ENCODE measurements at regions not wholly inside any gene's neighbourhood (a gene's known extent, or its start where the extent isn't known, plus 50 kb on each side); places are given as distances from the start of the nearest gene placed in this dataset.
A peak's percentile ranks its signal among the peaks of the same experiment; 100 is the strongest.
"Not testable (repeated sequence)": the region's sequence is repeated elsewhere in the genome, so short reads cannot be mapped to it uniquely, and the experiment has no call there.

DNA sequence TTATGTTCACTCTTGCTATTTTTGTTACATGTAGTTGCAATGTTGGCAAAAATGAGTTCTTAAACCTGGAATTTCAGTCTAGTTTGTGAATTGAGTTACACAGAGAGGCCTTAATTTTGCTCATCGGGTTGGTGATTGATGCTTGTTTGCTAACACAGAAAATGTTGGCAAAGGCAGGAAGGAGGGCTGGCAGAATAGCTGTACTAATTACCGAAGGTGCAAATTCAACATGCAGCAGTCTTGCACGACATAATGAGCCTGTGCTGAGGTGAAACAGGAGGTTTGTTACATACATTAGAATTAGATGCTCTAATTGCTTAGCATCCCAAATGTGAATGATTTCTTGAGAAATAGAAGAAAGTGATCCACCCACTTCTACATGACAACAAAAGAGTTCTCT lies 475.0 kb upstream of the TOM1L1 start:
- in situ Hi-C loops (cut with HindIII; ENCODE audit: low pct_unique_long_range_greater_than_20kb, low sequenced_read_pairs) = no loop called here
- no peak for DNase-seq (ENCODE audit: low read depth in 1 of 2, low spot score in 1 of 2)
- TF ChIP-seq JUND (IDR thresholded peaks at IDR 0.05; ENCODE audit: low read depth) = no peak

DNA sequence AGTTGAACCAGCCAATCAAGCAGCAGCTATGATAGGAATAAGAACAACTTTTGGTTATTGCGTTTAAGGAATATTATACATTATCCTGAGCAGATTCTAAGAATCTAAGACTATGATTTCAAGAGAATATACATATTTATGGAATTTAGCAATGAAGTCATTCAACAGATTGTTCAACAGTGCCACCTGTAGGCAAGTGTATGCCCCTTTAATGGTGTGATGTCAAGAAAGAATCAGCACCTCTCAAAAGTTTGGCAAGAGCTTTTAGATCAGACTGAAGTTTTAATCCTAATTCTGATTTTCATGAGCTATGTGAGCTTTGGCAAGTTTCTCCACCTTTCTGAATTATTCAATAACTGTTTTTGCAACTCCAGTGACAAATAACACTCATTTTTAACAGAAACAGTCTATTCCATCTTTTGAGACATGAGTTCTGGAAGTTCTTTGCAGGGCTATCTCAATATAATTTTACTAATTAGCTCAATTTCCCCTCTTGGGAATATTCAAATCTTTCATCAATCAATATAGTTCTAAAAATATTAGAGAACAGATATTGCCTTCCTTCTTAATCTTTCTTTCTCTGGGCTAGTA lies 474.3 kb upstream of the TOM1L1 start:
- peak; percentile 18 to 65 for DNase-seq (ENCODE audit: low read depth in 1 of 2, low spot score in 1 of 2)
- in situ Hi-C loops (cut with HindIII; ENCODE audit: low pct_unique_long_range_greater_than_20kb, low sequenced_read_pairs) = no loop called here
- no peak for TF ChIP-seq JUND (IDR thresholded peaks at IDR 0.05; ENCODE audit: low read depth)

DNA sequence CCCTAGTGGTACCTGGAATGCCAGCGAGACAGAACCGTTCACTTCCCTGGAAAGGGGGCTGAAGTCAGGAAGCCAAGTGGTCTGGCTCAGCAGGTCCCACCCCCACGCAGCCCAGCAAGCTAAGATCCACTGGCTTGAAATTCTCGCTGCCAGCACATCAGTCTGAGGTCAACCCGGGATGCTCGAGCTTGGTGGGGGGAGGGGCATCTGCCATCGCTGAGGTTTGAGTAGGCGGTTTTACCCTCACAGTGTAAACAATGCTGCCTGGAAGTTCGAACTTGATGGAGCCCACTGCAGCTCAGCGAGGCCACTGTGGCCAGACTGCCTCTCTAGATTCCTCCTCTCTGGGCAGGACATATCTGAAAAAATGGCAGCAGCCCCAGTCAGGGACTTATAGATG lies 464.7 kb upstream of the TOM1L1 start:
- TF ChIP-seq JUND (IDR thresholded peaks at IDR 0.05; ENCODE audit: low read depth) = no peak
- DNase-seq (ENCODE audit: low read depth in 1 of 2, low spot score in 1 of 2) = no peak
- in situ Hi-C loops (cut with HindIII; ENCODE audit: low pct_unique_long_range_greater_than_20kb, low sequenced_read_pairs) = no loop called here

DNA sequence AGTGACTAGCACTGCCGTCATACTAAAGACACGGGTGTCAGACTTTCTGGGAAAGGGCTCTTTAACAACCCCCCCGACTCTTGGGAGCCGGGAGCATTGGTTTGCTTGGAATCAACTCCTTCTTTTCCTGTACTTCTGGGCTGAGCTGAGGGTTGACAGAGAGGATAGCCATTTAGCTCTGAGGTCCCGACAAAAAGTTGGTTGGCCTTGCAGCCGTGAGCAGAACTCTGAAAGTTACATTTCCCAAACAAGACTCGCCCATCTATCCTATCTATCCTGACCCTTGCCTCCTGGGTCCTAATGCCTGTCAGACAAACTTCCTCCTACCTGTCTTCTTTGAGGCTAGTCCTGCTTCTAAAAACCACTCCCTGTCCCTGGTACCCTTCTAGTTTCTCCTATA lies 460.8 kb upstream of the TOM1L1 start:
- in situ Hi-C loops (cut with HindIII; ENCODE audit: low pct_unique_long_range_greater_than_20kb, low sequenced_read_pairs) = no loop called here
- no peak for DNase-seq (ENCODE audit: low read depth in 1 of 2, low spot score in 1 of 2)
- no peak for TF ChIP-seq JUND (IDR thresholded peaks at IDR 0.05; ENCODE audit: low read depth)

DNA sequence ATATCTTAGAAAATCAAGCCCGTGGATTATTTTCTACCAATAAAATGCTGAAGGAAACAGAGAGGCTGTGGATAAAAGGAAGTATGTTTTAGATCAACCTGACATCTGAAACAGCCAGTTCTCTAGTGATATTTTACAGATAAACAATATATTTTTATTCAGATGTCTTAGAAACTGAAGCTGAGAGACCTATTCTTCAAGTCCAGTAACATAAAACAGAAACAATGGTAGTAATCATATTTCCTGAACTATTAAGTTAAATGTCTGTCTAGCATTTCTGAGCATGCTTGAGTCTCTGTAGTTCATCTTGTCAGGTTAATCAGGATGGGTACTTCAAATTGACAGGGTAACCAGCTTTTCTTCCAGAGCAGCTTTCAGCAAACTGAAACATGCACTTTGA lies 449.6 kb upstream of the TOM1L1 start:
- in situ Hi-C loops (cut with HindIII; ENCODE audit: low pct_unique_long_range_greater_than_20kb, low sequenced_read_pairs) = no loop called here
- TF ChIP-seq JUND (IDR thresholded peaks at IDR 0.05; ENCODE audit: low read depth) = no peak
- no peak for DNase-seq (ENCODE audit: low read depth in 1 of 2, low spot score in 1 of 2)

DNA sequence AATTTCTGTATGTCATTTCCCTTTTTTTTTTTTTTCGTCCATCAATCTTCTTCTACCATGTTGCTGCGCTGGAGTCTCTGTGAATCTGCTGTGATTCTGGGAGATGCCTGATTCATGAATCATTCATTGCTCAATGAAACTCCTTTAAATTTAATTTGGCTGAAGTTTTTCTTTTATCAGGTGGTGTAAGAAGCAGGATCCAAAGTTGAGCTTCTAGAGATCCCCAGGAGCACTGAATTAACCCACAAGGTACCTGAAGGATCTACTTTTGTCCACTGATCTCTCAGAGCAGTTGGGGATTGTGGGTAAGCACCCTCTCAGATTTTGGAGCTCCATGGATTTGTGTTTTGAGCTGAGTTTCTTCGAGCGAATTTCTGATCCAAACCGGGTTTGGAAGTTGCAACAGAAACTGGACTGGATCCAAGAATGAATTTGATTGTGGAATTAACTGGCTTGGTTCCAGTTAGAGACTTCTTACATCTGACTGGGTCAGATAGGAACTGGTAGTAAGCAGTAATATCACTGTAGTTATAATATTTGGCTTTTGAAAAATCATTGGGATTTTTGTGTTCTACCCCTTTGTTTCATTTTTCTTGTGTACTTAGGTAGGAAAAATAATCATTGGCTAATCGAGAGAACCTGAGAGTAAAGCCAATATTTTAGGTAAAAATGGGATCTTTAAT lies 447.8 kb upstream of the TOM1L1 start:
- DNase-seq (ENCODE audit: low read depth in 1 of 2, low spot score in 1 of 2) = no peak
- no peak for TF ChIP-seq JUND (IDR thresholded peaks at IDR 0.05; ENCODE audit: low read depth)
- in situ Hi-C loops (cut with HindIII; ENCODE audit: low pct_unique_long_range_greater_than_20kb, low sequenced_read_pairs) = no loop called here

DNA sequence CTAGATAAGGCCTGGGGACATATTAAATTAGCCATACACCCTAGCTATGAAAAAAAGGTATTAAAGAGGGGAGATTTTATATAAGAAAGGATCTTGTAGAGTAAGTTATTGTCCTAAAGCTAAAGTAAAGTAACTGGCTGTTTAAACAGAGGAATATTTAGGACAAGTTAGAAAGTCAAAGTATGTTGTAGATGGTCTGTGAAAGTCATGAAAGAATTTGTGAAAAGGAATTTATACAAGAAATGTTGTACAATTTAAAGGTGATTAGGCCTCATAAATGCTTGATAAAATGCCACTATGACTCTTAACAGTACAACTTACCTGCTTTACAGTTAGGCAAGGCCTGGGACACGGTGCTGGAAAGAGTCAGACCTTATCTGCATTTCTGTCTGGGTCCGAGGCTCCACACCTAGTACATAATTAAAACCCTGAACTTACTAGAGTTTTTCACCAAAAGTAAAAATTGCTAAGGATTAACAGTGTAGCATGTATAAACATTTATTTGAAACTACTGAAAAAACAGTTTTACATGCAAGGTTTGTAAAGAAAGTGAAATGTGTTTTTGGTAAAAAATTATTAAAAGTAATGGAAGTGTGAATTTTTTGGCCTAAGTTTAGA lies 445.3 kb upstream of the TOM1L1 start:
- peak in 1 of 2 experiments; percentile 26 for DNase-seq (ENCODE audit: low read depth in 1 of 2, low spot score in 1 of 2)
- no peak for TF ChIP-seq JUND (IDR thresholded peaks at IDR 0.05; ENCODE audit: low read depth)
- in situ Hi-C loops (cut with HindIII; ENCODE audit: low pct_unique_long_range_greater_than_20kb, low sequenced_read_pairs) = no loop called here

DNA sequence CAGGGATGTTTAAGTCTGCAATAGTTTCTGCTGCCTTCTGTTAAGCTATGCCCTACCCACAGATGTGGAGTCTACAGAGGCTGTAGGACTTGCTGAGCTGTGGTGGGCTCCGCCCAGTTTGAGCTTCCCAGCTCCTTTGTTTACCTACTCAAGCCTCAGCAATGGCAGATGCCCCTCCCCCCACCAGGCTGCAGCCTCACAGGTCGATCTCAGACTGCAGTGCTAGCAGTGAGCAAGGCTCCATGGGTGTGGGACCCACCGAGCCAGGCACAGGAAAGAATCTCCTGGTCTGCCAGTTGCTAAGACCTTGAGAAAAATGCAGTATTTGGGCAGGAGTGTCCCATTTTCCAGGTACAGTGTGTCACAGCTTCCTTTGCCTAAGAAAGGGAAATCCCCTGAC lies 435.2 kb upstream of the TOM1L1 start:
- in situ Hi-C loops (cut with HindIII; ENCODE audit: low pct_unique_long_range_greater_than_20kb, low sequenced_read_pairs); DNase-seq (ENCODE audit: low read depth in 1 of 2, low spot score in 1 of 2): not testable (repeated sequence)

DNA sequence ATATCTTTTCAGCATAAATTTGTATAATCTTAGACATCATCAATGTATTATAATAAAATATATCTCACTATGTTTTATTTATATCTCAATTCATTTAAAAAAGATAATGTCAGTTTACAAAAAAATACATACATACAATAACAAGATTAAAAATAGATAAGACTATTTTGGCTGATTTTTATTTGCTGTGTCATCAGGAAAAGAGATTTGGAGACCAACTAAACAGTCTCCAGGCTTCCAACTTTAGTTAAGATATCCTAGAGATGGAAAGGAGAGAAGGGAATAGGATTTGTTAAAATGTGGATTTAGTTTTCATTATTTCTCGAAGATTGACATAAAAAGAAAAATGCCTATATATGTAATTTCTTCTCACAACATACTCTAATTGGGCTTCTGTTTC lies 433.8 kb upstream of the TOM1L1 start:
- no peak for DNase-seq (ENCODE audit: low read depth in 1 of 2, low spot score in 1 of 2)
- in situ Hi-C loops (cut with HindIII; ENCODE audit: low pct_unique_long_range_greater_than_20kb, low sequenced_read_pairs) = no loop called here
- TF ChIP-seq JUND (IDR thresholded peaks at IDR 0.05; ENCODE audit: low read depth) = no peak

DNA sequence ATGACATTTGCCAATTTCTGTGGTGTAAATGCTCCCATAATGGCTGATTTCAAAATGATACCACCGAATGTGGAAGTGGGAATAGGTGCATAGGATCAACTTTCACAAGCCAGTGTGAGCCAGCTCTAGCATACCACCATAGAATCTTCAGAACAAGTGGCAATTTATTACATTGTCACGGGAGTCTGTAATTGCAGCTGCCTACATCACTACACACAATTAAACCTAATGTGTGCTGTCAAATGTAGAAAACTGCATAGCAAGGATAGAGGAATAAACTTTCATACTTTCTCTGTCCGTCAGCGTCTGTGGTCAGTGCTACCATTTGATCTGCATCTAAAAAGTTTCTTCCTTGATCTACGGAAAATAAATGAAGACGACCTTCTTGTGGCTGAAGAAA lies 417.8 kb upstream of the TOM1L1 start:
- no peak for TF ChIP-seq JUND (IDR thresholded peaks at IDR 0.05; ENCODE audit: low read depth)
- DNase-seq (ENCODE audit: low read depth in 1 of 2, low spot score in 1 of 2) = no peak
- in situ Hi-C loops (cut with HindIII; ENCODE audit: low pct_unique_long_range_greater_than_20kb, low sequenced_read_pairs) = no loop called here

DNA sequence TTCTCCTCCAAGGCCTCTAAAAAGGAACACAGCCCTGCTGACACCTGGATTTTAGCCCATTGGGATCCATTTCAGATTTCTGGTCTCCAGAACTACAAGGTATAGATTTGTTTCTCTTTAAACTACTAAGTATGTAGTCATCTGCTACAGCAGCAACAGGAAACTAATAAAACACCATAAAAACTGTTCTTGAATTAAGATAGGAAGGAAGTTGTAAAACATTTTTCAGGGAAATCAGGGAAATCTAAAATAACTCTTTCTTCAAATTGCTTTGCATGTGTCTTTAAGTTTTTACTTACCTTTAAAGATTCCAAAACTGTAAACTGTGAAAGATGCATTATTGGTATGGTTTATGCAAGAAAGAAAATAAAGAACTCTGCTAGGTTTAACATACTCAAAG lies 407.0 kb upstream of the TOM1L1 start:
- in situ Hi-C loops (cut with HindIII; ENCODE audit: low pct_unique_long_range_greater_than_20kb, low sequenced_read_pairs) = no loop called here
- no peak for TF ChIP-seq JUND (IDR thresholded peaks at IDR 0.05; ENCODE audit: low read depth)
- no peak for DNase-seq (ENCODE audit: low read depth in 1 of 2, low spot score in 1 of 2)

DNA sequence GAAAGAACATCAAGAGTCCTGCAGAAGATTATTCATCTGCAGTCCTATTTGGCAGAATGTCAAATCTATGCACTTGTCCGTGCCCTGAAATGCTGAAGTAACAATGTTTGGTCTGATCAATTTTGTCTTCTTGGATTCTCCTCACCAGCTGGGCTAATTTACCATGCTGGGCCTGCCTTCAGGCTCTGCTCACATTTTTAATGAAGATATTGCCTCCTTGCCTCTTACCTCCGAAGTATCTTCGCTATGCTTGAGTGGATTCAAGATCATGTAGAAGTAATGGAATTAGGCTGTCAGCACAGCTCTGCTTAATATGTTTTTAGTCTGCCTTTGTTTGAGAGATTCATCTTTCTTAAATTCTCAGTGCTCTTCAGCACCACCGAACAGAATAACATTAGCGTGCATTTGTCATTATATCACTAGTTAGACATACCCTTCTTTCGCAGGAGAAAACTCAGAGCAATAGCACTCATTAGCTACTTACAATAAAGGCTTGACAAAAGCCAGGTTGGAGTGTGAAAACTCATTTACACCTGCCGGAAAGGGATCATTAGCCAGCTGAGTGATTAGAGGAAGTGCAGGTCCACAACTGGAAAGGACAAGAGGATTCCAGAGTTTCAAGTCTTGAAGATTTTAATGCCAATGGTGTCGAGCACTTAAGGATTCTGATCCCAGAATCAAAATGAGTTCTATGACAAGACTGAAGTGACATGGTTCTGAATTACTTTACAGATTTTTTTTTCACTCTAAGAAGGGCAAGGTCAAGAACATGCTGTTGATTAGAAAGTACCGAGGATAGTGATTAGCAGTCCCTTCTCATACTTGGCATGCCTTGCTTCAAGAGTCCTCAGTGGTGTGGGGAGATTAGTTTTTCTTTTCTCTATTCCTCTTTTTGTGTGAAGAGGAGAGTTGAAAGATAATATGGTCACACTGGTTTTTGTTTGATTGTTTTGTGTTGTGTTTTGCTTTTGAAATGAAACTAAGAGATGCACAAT lies 405.6 kb upstream of the TOM1L1 start:
- TF ChIP-seq JUND (IDR thresholded peaks at IDR 0.05; ENCODE audit: low read depth) = no peak
- in situ Hi-C loops (cut with HindIII; ENCODE audit: low pct_unique_long_range_greater_than_20kb, low sequenced_read_pairs) = no loop called here
- no peak for DNase-seq (ENCODE audit: low read depth in 1 of 2, low spot score in 1 of 2)
